CD4-positive, alpha-beta T cell (primary cell): ENCODE measurements at regions not wholly inside any gene's neighbourhood (a gene's known extent, or its start where the extent isn't known, plus 50 kb on each side); places are given as distances from the start of the nearest gene placed in this dataset.

Experiments used
- ATAC-seq: fragments of 200-7000 bp; cut with Tn5 transposase; one replicate; pipeline ENCODE4 v1.10.0; 2022; ENCODE audit warnings: mild to moderate bottlenecking; ENCODE audit not compliant: poor library complexity
- CTCF ChIA-PET: fragments of 350-600 bp; sonication (Branson Sonifier 250); formaldehyde crosslinking; loops from one replicate; lab custom pipeline; 2021; ENCODE audit warnings: antibody characterized with exemption, inconsistent platforms; lab: Charles Lee
- POLR2A ChIA-PET: fragments of 350-600 bp; sonication (Branson Sonifier 250); formaldehyde crosslinking; loops from one replicate; lab custom pipeline; 2021; ENCODE audit warnings: antibody characterized with exemption, inconsistent platforms; lab: Charles Lee
- DNase-seq, 14 experiments: peaks; one replicate each; pipeline ENCODE4 v3.0.0-alpha.2; 2013 to 2020; ENCODE audit warnings: mixed read lengths in 2 of 14
- H3K27ac ChIP-seq, 2 donors: one replicate each; pipeline versions ENCODE4 v1.5.1 to v1.7.0; 2013; ENCODE audit warnings: low read length in 2 of 2, low read depth in 1 of 2, mild to moderate bottlenecking in 1 of 2
- H3K27me3 ChIP-seq, 2 experiments: 1 replicate in 1 of 2; 2 replicates in 1 of 2; pipeline versions ENCODE4 v1.6.1 to v1.7.0; 2013; ENCODE audit warnings: low read length in 2 of 2, control low read depth in 1 of 2, mild to moderate bottlenecking in 1 of 2, moderate library complexity in 1 of 2; ENCODE audit not compliant: insufficient read depth in 2 of 2, control insufficient read depth in 1 of 2
- H3K36me3 ChIP-seq: one replicate; pipeline ENCODE4 v1.6.1; 2013; ENCODE audit warnings: low read length, control low read depth; ENCODE audit not compliant: insufficient read depth
- H3K4me1 ChIP-seq: one replicate; pipeline ENCODE4 v1.6.1; 2013; ENCODE audit warnings: low read length, control low read depth; ENCODE audit not compliant: insufficient read depth
- H3K4me3 ChIP-seq: one replicate; pipeline ENCODE4 v1.5.1; 2013; ENCODE audit warnings: mild to moderate bottlenecking, low read length, moderate library complexity
- H3K9me3 ChIP-seq, 2 experiments: 1 replicate in 1 of 2; 2 replicates in 1 of 2; pipeline versions ENCODE4 v1.6.1 to v1.7.0; 2013; ENCODE audit warnings: low read length in 2 of 2, mild to moderate bottlenecking in 2 of 2, control low read depth in 1 of 2, moderate library complexity in 1 of 2; ENCODE audit not compliant: control insufficient read depth in 1 of 2, insufficient read depth in 1 of 2
- H3K27ac Mint-ChIP-seq: one replicate; pipeline ENCODE4 v1.8.0; 2020; ENCODE audit warnings: mixed read lengths
- H3K27me3 Mint-ChIP-seq: one replicate; pipeline ENCODE4 v1.8.0; 2021; ENCODE audit warnings: mixed read lengths
- H3K36me3 Mint-ChIP-seq: one replicate; pipeline ENCODE4 v1.8.0; 2021; ENCODE audit warnings: low read depth, mixed read lengths
- H3K4me1 Mint-ChIP-seq: one replicate; pipeline ENCODE4 v1.8.0; 2021; ENCODE audit warnings: low read depth, mixed read lengths
- H3K4me3 Mint-ChIP-seq: one replicate; pipeline ENCODE4 v1.8.0; 2020; ENCODE audit warnings: mild to moderate bottlenecking, mixed read lengths
- H3K9me3 Mint-ChIP-seq: one replicate; pipeline ENCODE4 v1.8.0; 2020; ENCODE audit warnings: mixed read lengths
- intact Hi-C, 2 experiments: fragments of 100-400 bp; cut with DNase I in 1 of 2; cut with micrococcal nuclease in 1 of 2; formaldehyde crosslinking; loops; one replicate each; pipeline versions ENCODE4 v1.15.1 to v1.9.0; 2023 to 2025; cut with DNase I, micrococcal nuclease
- TF ChIP-seq, protein P1 (sequence below): fragments of 200-600 bp; IDR thresholded peaks from one replicate; pipeline ENCODE4 v1.8.0; 2022; ENCODE audit warnings: antibody characterized with exemption, mild to moderate bottlenecking

- ChIA-PET POLR2A (no interaction called here), CTCF (no interaction called here)
- intact Hi-C loops, result no loop called here
- ATAC-seq (no peak), DNase-seq (no peak)
- Mint-ChIP-seq H3K9me3 (peaks cover 8% of the 10 kb centered on the region), H3K36me3 (no peaks in the 10 kb centered on the region), H3K4me1 (no peaks in the 10 kb centered on the region), H3K27ac (no peak overlapping the region), H3K4me3 (no peak overlapping the region), H3K27me3 (no peaks in the 10 kb centered on the region)
- Histone ChIP-seq H3K27me3 (no peaks in the 10 kb centered on the region), H3K4me1 (no peaks in the 10 kb centered on the region), H3K9me3 (no peaks in the 10 kb centered on the region), H3K4me3 (no peak overlapping the region), H3K27ac (no peak overlapping the region), H3K36me3 (no peaks in the 10 kb centered on the region)
- TF ChIP-seq, protein P1, sequence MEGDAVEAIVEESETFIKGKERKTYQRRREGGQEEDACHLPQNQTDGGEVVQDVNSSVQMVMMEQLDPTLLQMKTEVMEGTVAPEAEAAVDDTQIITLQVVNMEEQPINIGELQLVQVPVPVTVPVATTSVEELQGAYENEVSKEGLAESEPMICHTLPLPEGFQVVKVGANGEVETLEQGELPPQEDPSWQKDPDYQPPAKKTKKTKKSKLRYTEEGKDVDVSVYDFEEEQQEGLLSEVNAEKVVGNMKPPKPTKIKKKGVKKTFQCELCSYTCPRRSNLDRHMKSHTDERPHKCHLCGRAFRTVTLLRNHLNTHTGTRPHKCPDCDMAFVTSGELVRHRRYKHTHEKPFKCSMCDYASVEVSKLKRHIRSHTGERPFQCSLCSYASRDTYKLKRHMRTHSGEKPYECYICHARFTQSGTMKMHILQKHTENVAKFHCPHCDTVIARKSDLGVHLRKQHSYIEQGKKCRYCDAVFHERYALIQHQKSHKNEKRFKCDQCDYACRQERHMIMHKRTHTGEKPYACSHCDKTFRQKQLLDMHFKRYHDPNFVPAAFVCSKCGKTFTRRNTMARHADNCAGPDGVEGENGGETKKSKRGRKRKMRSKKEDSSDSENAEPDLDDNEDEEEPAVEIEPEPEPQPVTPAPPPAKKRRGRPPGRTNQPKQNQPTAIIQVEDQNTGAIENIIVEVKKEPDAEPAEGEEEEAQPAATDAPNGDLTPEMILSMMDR, result no peak
Measured at GRCh38 chr4:43356786-43357185, 464.3 kb downstream of the GRXCR1 start.

DNA sequence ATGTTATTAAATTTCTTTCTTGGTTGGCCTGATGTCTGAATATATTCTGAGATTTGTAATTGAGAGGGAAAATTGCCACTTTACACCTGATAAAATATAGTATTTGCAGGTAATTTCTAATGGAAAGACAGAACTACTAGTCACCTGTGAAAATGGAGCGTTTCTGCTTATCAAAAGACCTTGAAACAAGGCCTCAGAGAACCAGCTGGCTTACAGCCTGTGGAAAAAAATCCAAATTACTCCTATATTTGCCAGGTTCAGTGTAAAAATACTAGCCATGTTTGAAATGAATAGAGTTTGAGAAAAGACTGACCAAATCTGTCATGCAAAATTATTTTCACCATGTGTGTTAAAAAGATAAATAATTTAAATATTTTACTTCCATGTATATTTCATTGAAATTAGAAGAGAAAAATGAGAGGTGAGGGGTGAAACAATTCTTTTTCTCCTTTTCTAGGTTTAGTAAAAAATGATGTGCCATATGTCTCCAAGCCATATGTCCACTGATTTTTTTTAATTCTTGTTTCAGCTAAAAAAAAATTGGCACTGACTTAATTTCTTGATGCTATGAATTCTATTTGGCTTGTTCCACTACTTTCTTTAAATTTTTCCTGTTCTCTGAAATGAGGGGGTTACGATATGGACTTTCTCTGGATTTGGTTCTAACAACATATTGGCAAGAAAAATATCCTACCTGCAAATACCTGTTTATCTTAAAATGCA is 464.9 kb downstream of the GRXCR1 start:
- H3K36me3 Mint-ChIP-seq, result no peaks in the 10 kb centered on the region
- TF ChIP-seq, protein P1, result no peak
- H3K36me3 ChIP-seq, result no peaks in the 10 kb centered on the region
- H3K4me3 ChIP-seq, result no peak overlapping the region
- H3K4me1 Mint-ChIP-seq, result no peaks in the 10 kb centered on the region
- no peak overlapping the region for H3K27ac Mint-ChIP-seq
- H3K27me3 Mint-ChIP-seq, result no peaks in the 10 kb centered on the region
- CTCF ChIA-PET, result no interaction called here
- H3K9me3 Mint-ChIP-seq, result peaks cover 8% of the 10 kb centered on the region
- H3K9me3 ChIP-seq, result no peaks in the 10 kb centered on the region
- ATAC-seq, result no peak
- POLR2A ChIA-PET, result no interaction called here
- DNase-seq, result no peak
- H3K4me1 ChIP-seq, result no peaks in the 10 kb centered on the region
- intact Hi-C loops, result no loop called here
- no peak overlapping the region for H3K27ac ChIP-seq
- H3K4me3 Mint-ChIP-seq, result no peak overlapping the region
- no peaks in the 10 kb centered on the region for H3K27me3 ChIP-seq

- Histone ChIP-seq H3K4me1 (no peaks in the 10 kb centered on the region), H3K9me3 (no peaks in the 10 kb centered on the region), H3K36me3 (no peaks in the 10 kb centered on the region), H3K27ac (no peak overlapping the region), H3K27me3 (no peaks in the 10 kb centered on the region), H3K4me3 (no peak overlapping the region)
- ATAC-seq (no peak), DNase-seq (no peak)
- CTCF ChIA-PET, result no interaction called here
- TF ChIP-seq, protein P1, result no peak
- H3K9me3 Mint-ChIP-seq, result peaks cover 5% of the 10 kb centered on the region
- POLR2A ChIA-PET, result no interaction called here
- no peaks in the 10 kb centered on the region for H3K27me3 Mint-ChIP-seq
- no peaks in the 10 kb centered on the region for H3K4me1 Mint-ChIP-seq
- H3K4me3 Mint-ChIP-seq, result no peak overlapping the region
- no peaks in the 10 kb centered on the region for H3K36me3 Mint-ChIP-seq
- H3K27ac Mint-ChIP-seq, result no peak overlapping the region
- intact Hi-C loops, result no loop called here
Measured at GRCh38 chr4:43360296-43360695, 467.8 kb downstream of the GRXCR1 start.
